GM19395 (cell line): ENCODE measurements at regions not wholly inside any gene's neighbourhood (a gene's known extent, or its start where the extent isn't known, plus 50 kb on each side); places are given as distances from the start of the nearest gene placed in this dataset.

Experiments
- ATAC-seq: cut with Tn5 transposase; IDR thresholded peaks from one replicate; pipeline ENCODE4 v1.9.1; 2021; ENCODE audit warnings: mild to moderate bottlenecking, moderate library complexity; ENCODE audit not compliant: unreplicated experiment

DNA sequence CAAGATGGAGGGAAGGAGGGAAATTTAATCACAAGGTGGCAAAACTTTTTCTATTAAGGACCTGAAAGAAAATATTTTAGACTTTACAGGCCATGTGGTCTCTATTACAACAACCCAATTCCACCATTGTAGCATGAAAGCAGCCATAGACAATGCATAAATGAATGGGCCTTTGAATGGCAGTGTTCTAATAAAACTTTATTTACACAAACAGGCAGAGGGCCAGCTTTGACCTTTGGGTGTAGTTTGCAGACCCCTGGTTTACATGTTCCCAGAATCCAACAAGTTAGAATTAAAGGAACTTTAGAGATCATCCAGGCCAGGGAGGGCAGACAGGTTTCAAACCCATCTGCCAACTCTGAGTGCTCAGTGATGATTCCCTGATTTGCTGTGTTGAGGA is 95.2 kb downstream of the BANF2 start:
- ATAC-seq, result no peak

- no peak for ATAC-seq
Measured at GRCh38 chr20:17794400-17794799, 94.6 kb downstream of the BANF2 start.

- ATAC-seq, result no peak
Measured at GRCh38 chr20:17793986-17794385, 94.2 kb downstream of the BANF2 start.

DNA sequence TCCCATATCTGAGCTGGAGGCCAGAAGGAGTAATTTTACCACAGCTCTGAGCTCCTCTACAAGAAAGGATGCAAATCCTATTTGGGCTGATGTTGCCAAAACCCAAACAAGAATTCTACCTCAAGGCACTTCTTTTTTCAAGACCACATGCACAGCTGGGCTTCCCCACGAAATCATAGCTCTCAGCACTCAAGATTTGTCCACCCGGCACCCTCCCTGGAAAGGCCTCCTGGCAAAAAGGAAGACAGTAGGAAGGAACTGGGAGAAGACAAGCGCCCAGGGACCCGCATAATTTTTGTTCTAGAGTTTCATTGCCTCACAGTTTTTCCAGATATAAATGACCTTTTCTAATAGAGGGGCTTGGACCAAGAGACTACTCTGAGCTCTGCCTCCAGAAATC is 90.5 kb downstream of the BANF2 start:
- no peak for ATAC-seq

GRCh38 chr20:17787816-17788215 is 88.0 kb downstream of the BANF2 start:
- ATAC-seq, result no peak

- no peak for ATAC-seq
Measured at GRCh38 chr20:17786221-17786718, 86.5 kb downstream of the BANF2 start.
